SU-DHL-6 (cell line): ENCODE measurements at regions not wholly inside any gene's neighbourhood (a gene's known extent, or its start where the extent isn't known, plus 50 kb on each side); places are given as distances from the start of the nearest gene placed in this dataset.

ENCODE experiments used
- CTCF ChIP-seq: fragments of 200-600 bp; sonication (generic); IDR thresholded peaks from one replicate; pipeline ENCODE4 v1.5.1; 2017; ENCODE audit warnings: antibody characterized with exemption, mild to moderate bottlenecking, low read length, moderate library complexity; ENCODE audit not compliant: insufficient read depth, poor library complexity, severe bottlenecking
- EZH2phosphoT487 ChIP-seq: fragments of 200-600 bp; sonication (generic), shearing (Covaris generic); conservative IDR thresholded peaks from 2 replicates; pipeline ENCODE4 v1.6.1; 2018; ENCODE audit warnings: mild to moderate bottlenecking, antibody characterized with exemption, low read length, moderate library complexity, mixed read lengths

- TF ChIP-seq CTCF (no peak), EZH2phosphoT487 (no peak)
These were observed 101.0 kb upstream of the SP4 start for GRCh38 chr7:21326921-21327320.
